Sigmoid colon (tissue), 6 donors: ENCODE measurements at regions not wholly inside any gene's neighbourhood (a gene's known extent, or its start where the extent isn't known, plus 50 kb on each side); places are given as distances from the start of the nearest gene placed in this dataset.

ENCODE experiments used
- DNase-seq: peaks from one replicate; pipeline ENCODE4 v3.0.0-alpha.2; 2019
- H3K27ac ChIP-seq, 4 donors: fragments of 200-600 bp; sonication (generic); one replicate each; pipeline ENCODE4 v1.5.1; 2016 to 2019; ENCODE audit warnings: mild to moderate bottlenecking in 1 of 4
- H3K27me3 ChIP-seq, 3 donors: fragments of 200-600 bp; sonication (generic); one replicate each; pipeline ENCODE4 v1.5.1; 2019; ENCODE audit warnings: mild to moderate bottlenecking in 1 of 3
- H3K36me3 ChIP-seq, 4 donors: fragments of 200-600 bp; sonication (generic); one replicate each; pipeline ENCODE4 v1.5.1; 2016 to 2019
- H3K4me1 ChIP-seq, 4 donors: fragments of 200-600 bp; sonication (generic); one replicate each; pipeline ENCODE4 v1.5.1; 2017 to 2019
- H3K4me3 ChIP-seq, 4 donors: fragments of 200-600 bp; sonication (generic); one replicate each; pipeline ENCODE4 v1.5.1; 2017 to 2019; ENCODE audit warnings: mild to moderate bottlenecking in 2 of 4, moderate library complexity in 1 of 4
- H3K9me3 ChIP-seq, 4 donors: fragments of 200-600 bp in 3 of 4; sonication (generic) in 3 of 4; one replicate each; pipeline versions ENCODE4 v1.5.1 to v1.6.1; 2013 to 2019
- CTCF ChIP-seq, 4 experiments: fragments of 450-650 bp in 3 of 4; fragments of 200-600 bp in 1 of 4; IDR thresholded peaks; one replicate each; pipeline ENCODE4 v1.5.1; 2016 to 2019; ENCODE audit warnings: antibody characterized with exemption in 4 of 4, mild to moderate bottlenecking in 3 of 4, moderate library complexity in 2 of 4
- EP300 ChIP-seq, 4 donors: sonication (generic); formaldehyde crosslinking; IDR thresholded peaks; one replicate each; pipeline ENCODE4 v1.6.1; 2017; ENCODE audit warnings: antibody characterized with exemption in 4 of 4
- POLR2A ChIP-seq, 2 donors: fragments of 450-650 bp; IDR thresholded peaks; one replicate each; pipeline ENCODE4 v1.6.1; 2016; ENCODE audit warnings: antibody characterized with exemption in 2 of 2, mild to moderate bottlenecking in 2 of 2, moderate library complexity in 2 of 2
- POLR2AphosphoS5 ChIP-seq, 4 donors: sonication (generic); formaldehyde crosslinking; IDR thresholded peaks; one replicate each; pipeline ENCODE4 v1.6.1; 2017; ENCODE audit warnings: antibody characterized with exemption in 4 of 4
- WGBS, 2 donors: extraction: QIAGEN DNeasy Blood & Tissue Kit; methylation state at CpG; one replicate each; pipeline ENCODE4 v1.1.7; 2013; 5-methylcytosine and 5-hydroxymethylcytosine counted together
- intact Hi-C: fragments of 100-400 bp; cut with DNase I; formaldehyde crosslinking; loops from one replicate; pipeline ENCODE4 v1.15.1; 2023
- donor health status: healthy with polysubstance abuse.
- donor health status: healthy.

- H3K4me3 ChIP-seq, result no peak overlapping the region
- no peak overlapping the region for H3K27ac ChIP-seq
- peaks cover 0 to 4% (median 0%) of the 10 kb centered on the region in 4 donors for H3K4me1 ChIP-seq
- intact Hi-C loops, result no loop called here
- H3K36me3 ChIP-seq, result no peaks in the 10 kb centered on the region
- 85 to 87% methylated on average over 6 of the region's 6 CpGs for WGBS, 2 donors
- H3K9me3 ChIP-seq, result no peaks in the 10 kb centered on the region
- H3K27me3 ChIP-seq, result no peaks in the 10 kb centered on the region
- no peak for DNase-seq
- no peak for TF ChIP-seq CTCF (IDR thresholded peaks at IDR 0.05)
- no peak for TF ChIP-seq POLR2AphosphoS5 (IDR thresholded peaks at IDR 0.05)
- no peak for TF ChIP-seq EP300 (IDR thresholded peaks at IDR 0.05)
- no peak for TF ChIP-seq POLR2A (IDR thresholded peaks at IDR 0.05)
Measured at GRCh38 chr5:103428411-103428871, 134.1 kb downstream of the NUDT12 start.

- intact Hi-C loops, result no loop called here
- WGBS, 2 donors, result 88 to 91% methylated on average over 3 of the region's 3 CpGs
Measured at GRCh38 chr5:103427326-103427725, 135.3 kb downstream of the NUDT12 start.

GRCh38 chr5:103425686-103426454 is 136.7 kb downstream of the NUDT12 start:
- TF ChIP-seq POLR2AphosphoS5 (IDR thresholded peaks at IDR 0.05) (no peak), POLR2A (IDR thresholded peaks at IDR 0.05) (no peak), CTCF (IDR thresholded peaks at IDR 0.05) (no peak), EP300 (IDR thresholded peaks at IDR 0.05) (no peak)
- H3K4me1 ChIP-seq, result peaks cover 0 to 4% (median 0%) of the 10 kb centered on the region in 4 donors
- no peaks in the 10 kb centered on the region for H3K27me3 ChIP-seq
- DNase-seq, result no peak
- H3K27ac ChIP-seq, result no peak overlapping the region
- H3K4me3 ChIP-seq, result no peak overlapping the region
- H3K9me3 ChIP-seq, result no peaks in the 10 kb centered on the region
- no peaks in the 10 kb centered on the region for H3K36me3 ChIP-seq
- 74 to 88% methylated on average over 3 of the region's 3 CpGs for WGBS, 2 donors
- intact Hi-C loops, result no loop called here

More at GRCh38 chr5:103427326-103427725, 135.3 kb downstream of the NUDT12 start:
- Histone ChIP-seq H3K36me3 (no peaks in the 10 kb centered on the region), H3K4me1 (peaks cover 0 to 4% (median 0%) of the 10 kb centered on the region in 4 donors), H3K4me3 (no peak overlapping the region), H3K27ac (no peak overlapping the region), H3K27me3 (no peaks in the 10 kb centered on the region), H3K9me3 (no peaks in the 10 kb centered on the region)
- no peak for DNase-seq
- no peak for TF ChIP-seq CTCF (IDR thresholded peaks at IDR 0.05)
- TF ChIP-seq POLR2A (IDR thresholded peaks at IDR 0.05), result no peak
- TF ChIP-seq POLR2AphosphoS5 (IDR thresholded peaks at IDR 0.05), result no peak
- TF ChIP-seq EP300 (IDR thresholded peaks at IDR 0.05), result no peak

GRCh38 chr5:103424453-103425205 is 138.0 kb downstream of the NUDT12 start:
- H3K4me1 ChIP-seq, result peaks cover 0 to 4% (median 0%) of the 10 kb centered on the region in 4 donors
- no peak for TF ChIP-seq POLR2A (IDR thresholded peaks at IDR 0.05)
- TF ChIP-seq CTCF (IDR thresholded peaks at IDR 0.05), result no peak
- TF ChIP-seq EP300 (IDR thresholded peaks at IDR 0.05), result no peak
- no peak for TF ChIP-seq POLR2AphosphoS5 (IDR thresholded peaks at IDR 0.05)
- H3K9me3 ChIP-seq, result no peaks in the 10 kb centered on the region
- WGBS, 2 donors, result 85 to 88% methylated on average over 5 of the region's 5 CpGs
- no peaks in the 10 kb centered on the region for H3K27me3 ChIP-seq
- H3K36me3 ChIP-seq, result no peaks in the 10 kb centered on the region
- H3K4me3 ChIP-seq, result no peak overlapping the region
- H3K27ac ChIP-seq, result no peak overlapping the region
- no peak for DNase-seq
- intact Hi-C loops, result no loop called here
